Mesenchymal stem cell (in vitro differentiated cells and primary cell): ENCODE measurements at regions not wholly inside any gene's neighbourhood (a gene's known extent, or its start where the extent isn't known, plus 50 kb on each side); places are given as distances from the start of the nearest gene placed in this dataset.

Experiments used
- DNase-seq: peaks from one replicate; pipeline ENCODE4 v3.0.0-alpha.2; 2013
- H2AFZ ChIP-seq: one replicate; pipeline ENCODE4 v1.6.1; 2013; ENCODE audit warnings: low read depth, mild to moderate bottlenecking, control low read depth, inconsistent platforms, low read length, moderate library complexity
- H2AK5ac ChIP-seq: 2 replicates; pipeline ENCODE4 v1.6.1; 2013; ENCODE audit warnings: low read length, moderate library complexity, mild to moderate bottlenecking, inconsistent platforms; ENCODE audit not compliant: severe bottlenecking
- H2BK120ac ChIP-seq: one replicate; pipeline ENCODE4 v1.6.1; 2013; ENCODE audit warnings: low read depth, mild to moderate bottlenecking, inconsistent platforms, low read length, moderate library complexity
- H2BK12ac ChIP-seq, 2 experiments: one replicate each; pipeline ENCODE4 v1.6.1; 2013; ENCODE audit warnings: inconsistent platforms in 2 of 2, low read length in 2 of 2, mild to moderate bottlenecking in 2 of 2, moderate library complexity in 2 of 2, control low read depth in 1 of 2
- H2BK15ac ChIP-seq: one replicate; pipeline ENCODE4 v1.6.1; 2013; ENCODE audit warnings: mild to moderate bottlenecking, low read depth, inconsistent platforms; ENCODE audit not compliant: poor library complexity, severe bottlenecking
- H2BK5ac ChIP-seq: 2 replicates; pipeline ENCODE4 v1.6.1; 2013; ENCODE audit warnings: low read depth, mild to moderate bottlenecking, low read length, control low read depth, inconsistent platforms; ENCODE audit not compliant: poor library complexity, severe bottlenecking
- H3K14ac ChIP-seq, 2 experiments: one replicate each; pipeline ENCODE4 v1.6.1; 2013; ENCODE audit warnings: inconsistent platforms in 2 of 2, low read length in 2 of 2, control low read depth in 1 of 2, mild to moderate bottlenecking in 1 of 2, moderate library complexity in 1 of 2
- H3K18ac ChIP-seq, 2 experiments: one replicate each; pipeline ENCODE4 v1.6.1; 2013; ENCODE audit warnings: inconsistent platforms in 2 of 2, low read length in 2 of 2, control low read depth in 1 of 2, low read depth in 1 of 2, mild to moderate bottlenecking in 1 of 2
- H3K23ac ChIP-seq, 2 experiments: one replicate each; pipeline ENCODE4 v1.6.1; 2013; ENCODE audit warnings: inconsistent platforms in 2 of 2, low read length in 2 of 2, mild to moderate bottlenecking in 2 of 2, moderate library complexity in 2 of 2, control low read depth in 1 of 2
- H3K27ac ChIP-seq: 2 replicates; pipeline ENCODE4 v1.5.1; 2013; ENCODE audit warnings: mild to moderate bottlenecking, moderate library complexity, low read length, control low read depth, inconsistent platforms; ENCODE audit not compliant: poor library complexity, severe bottlenecking
- H3K27me3 ChIP-seq, 2 experiments: 2 replicates each; pipeline versions ENCODE4 v1.6.1 to v1.7.0; 2013; ENCODE audit warnings: low read length in 2 of 2, mild to moderate bottlenecking in 2 of 2, moderate library complexity in 2 of 2, control low read depth in 1 of 2, inconsistent platforms in 1 of 2; ENCODE audit not compliant: control insufficient read depth in 1 of 2, insufficient read depth in 1 of 2
- H3K36me3 ChIP-seq, 2 experiments: 2 replicates each; pipeline versions ENCODE4 v1.6.1 to v1.7.0; 2013; ENCODE audit warnings: low read length in 2 of 2, control low read depth in 1 of 2, inconsistent platforms in 1 of 2, low read depth in 1 of 2, mild to moderate bottlenecking in 1 of 2; ENCODE audit not compliant: insufficient read depth in 2 of 2, control insufficient read depth in 1 of 2
- H3K4ac ChIP-seq, 2 experiments: one replicate each; pipeline ENCODE4 v1.6.1; 2013; ENCODE audit warnings: inconsistent platforms in 2 of 2, low read length in 2 of 2, mild to moderate bottlenecking in 2 of 2, moderate library complexity in 2 of 2, control low read depth in 1 of 2, low read depth in 1 of 2
- H3K4me1 ChIP-seq: 2 replicates; pipeline ENCODE4 v1.6.1; 2013; ENCODE audit warnings: low read depth, low read length, control low read depth; ENCODE audit not compliant: control insufficient read depth, insufficient read depth
- H3K4me2 ChIP-seq: 2 replicates; pipeline ENCODE4 v1.6.1; 2013; ENCODE audit warnings: low read length, mild to moderate bottlenecking, inconsistent platforms; ENCODE audit not compliant: poor library complexity, severe bottlenecking
- H3K4me3 ChIP-seq, 2 experiments: 2 replicates each; pipeline versions ENCODE4 v1.5.1 to v1.7.0; 2013; ENCODE audit warnings: low read length in 2 of 2, mild to moderate bottlenecking in 2 of 2, control low read depth in 1 of 2, low read depth in 1 of 2; ENCODE audit not compliant: insufficient read depth in 1 of 2
- H3K79me1 ChIP-seq: replicated peaks from 2 replicates; pipeline ENCODE4 v1.6.1; 2013; ENCODE audit warnings: mild to moderate bottlenecking, control low read depth, low read length, inconsistent platforms; ENCODE audit not compliant: poor library complexity, severe bottlenecking
- H3K9ac ChIP-seq: 2 replicates; pipeline ENCODE4 v1.7.0; 2013; ENCODE audit warnings: mild to moderate bottlenecking, low read length, moderate library complexity
- H3K9me3 ChIP-seq: 2 replicates; pipeline ENCODE4 v1.7.0; 2013; ENCODE audit warnings: mild to moderate bottlenecking, low read length; ENCODE audit not compliant: control insufficient read depth
- H4K8ac ChIP-seq: one replicate; pipeline ENCODE4 v1.6.1; 2013; ENCODE audit warnings: inconsistent platforms, mild to moderate bottlenecking, low read length, moderate library complexity
- H4K91ac ChIP-seq: one replicate; pipeline ENCODE4 v1.6.1; 2013; ENCODE audit warnings: mild to moderate bottlenecking, low read length, inconsistent platforms
- WGBS: methylation state at CpG from one replicate; pipeline ENCODE4 v1.1.7; 2013; ENCODE audit warnings: mixed read lengths; 5-methylcytosine and 5-hydroxymethylcytosine counted together

- Histone ChIP-seq H4K91ac (no peak overlapping the region), H4K8ac (no peak overlapping the region), H2BK12ac (no peak overlapping the region), H3K36me3 (no peaks in the 10 kb centered on the region), H3K23ac (no peak overlapping the region), H2BK5ac (no peak overlapping the region), H3K4me2 (no peak overlapping the region), H3K18ac (no peak overlapping the region), H2AFZ (no peak overlapping the region), H3K9me3 (peaks cover 6% of the 10 kb centered on the region), H3K9ac (no peak overlapping the region), H3K4me1 (no peaks in the 10 kb centered on the region), H3K4ac (no peak overlapping the region), H3K79me1 (no peaks in the 10 kb centered on the region), H2AK5ac (no peak overlapping the region), H2BK15ac (no peak overlapping the region), H3K4me3 (no peak overlapping the region), H3K14ac (no peak overlapping the region), H2BK120ac (no peak overlapping the region), H3K27me3 (no peaks in the 10 kb centered on the region), H3K27ac (no peak overlapping the region)
- no peak for DNase-seq
- WGBS = 83% methylated on average over 7 of the region's 7 CpGs
These were observed 68.5 kb downstream of the TMEM18 start for GRCh38 chr2:608711-609110.

- no peak overlapping the region for H3K14ac ChIP-seq
- H3K4me1 ChIP-seq = no peaks in the 10 kb centered on the region
- H3K27me3 ChIP-seq = no peaks in the 10 kb centered on the region
- H4K91ac ChIP-seq = no peak overlapping the region
- no peak overlapping the region for H2BK15ac ChIP-seq
- H3K27ac ChIP-seq = no peak overlapping the region
- H2BK120ac ChIP-seq = no peak overlapping the region
- H3K4ac ChIP-seq = no peak overlapping the region
- H3K36me3 ChIP-seq = no peaks in the 10 kb centered on the region
- H3K9me3 ChIP-seq = peaks cover 6% of the 10 kb centered on the region
- H3K18ac ChIP-seq = no peak overlapping the region
- H3K9ac ChIP-seq = no peak overlapping the region
- H4K8ac ChIP-seq = no peak overlapping the region
- no peak overlapping the region for H3K4me3 ChIP-seq
- no peak for DNase-seq
- 52% methylated on average over 6 of the region's 6 CpGs for WGBS
- no peak overlapping the region for H2BK12ac ChIP-seq
- H2BK5ac ChIP-seq = no peak overlapping the region
- H2AK5ac ChIP-seq = no peak overlapping the region
- H2AFZ ChIP-seq = no peak overlapping the region
- H3K4me2 ChIP-seq = no peak overlapping the region
- no peak overlapping the region for H3K23ac ChIP-seq
- H3K79me1 ChIP-seq = no peaks in the 10 kb centered on the region
These were observed 68.9 kb downstream of the TMEM18 start for GRCh38 chr2:608297-608696.

- DNase-seq = no peak
- Histone ChIP-seq H2BK5ac (no peak overlapping the region), H2BK12ac (no peak overlapping the region), H2AK5ac (no peak overlapping the region), H2BK120ac (no peak overlapping the region), H3K27ac (no peak overlapping the region), H4K91ac (no peak overlapping the region), H3K27me3 (no peaks in the 10 kb centered on the region), H3K79me1 (no peaks in the 10 kb centered on the region), H2BK15ac (no peak overlapping the region), H3K36me3 (no peaks in the 10 kb centered on the region), H3K4me3 (no peak overlapping the region), H3K18ac (no peak overlapping the region), H3K9me3 (peaks cover 6% of the 10 kb centered on the region), H4K8ac (no peak overlapping the region), H3K9ac (no peak overlapping the region), H3K4me2 (no peak overlapping the region), H2AFZ (no peak overlapping the region), H3K4ac (no peak overlapping the region), H3K4me1 (no peaks in the 10 kb centered on the region), H3K23ac (no peak overlapping the region), H3K14ac (no peak overlapping the region)
- WGBS = 78% methylated on average over 3 of the region's 4 CpGs
These were observed 69.5 kb downstream of the TMEM18 start for GRCh38 chr2:607709-608108.

- Histone ChIP-seq H3K36me3 (no peaks in the 10 kb centered on the region), H4K91ac (no peak overlapping the region), H3K14ac (no peak overlapping the region), H3K9me3 (peaks cover 6% of the 10 kb centered on the region), H2BK12ac (no peak overlapping the region), H2BK15ac (no peak overlapping the region), H4K8ac (no peak overlapping the region), H2AK5ac (no peak overlapping the region), H3K4me1 (no peaks in the 10 kb centered on the region), H3K18ac (no peak overlapping the region), H3K4ac (no peak overlapping the region), H3K9ac (no peak overlapping the region), H2BK120ac (no peak overlapping the region), H2BK5ac (no peak overlapping the region), H3K23ac (no peak overlapping the region), H3K79me1 (no peaks in the 10 kb centered on the region), H3K4me3 (no peak overlapping the region), H2AFZ (no peak overlapping the region), H3K27ac (no peak overlapping the region), H3K4me2 (no peak overlapping the region), H3K27me3 (no peaks in the 10 kb centered on the region)
- no peak for DNase-seq
- WGBS = 72% methylated on average over 8 of the region's 9 CpGs
These were observed 70.0 kb downstream of the TMEM18 start for GRCh38 chr2:607172-607571.
